ENCODE measurements at regions not wholly inside any gene's neighbourhood (a gene's known extent, or its start where the extent isn't known, plus 50 kb on each side); places are given as distances from the start of the nearest gene placed in this dataset.
"Not testable (repeated sequence)": the region's sequence is repeated elsewhere in the genome, so short reads cannot be mapped to it uniquely, and the experiment has no call there.

GRCh38 chr6:141562186-141562811, 570.4 kb upstream of the GJE1 start:
- peak; percentile 63 for DNase-seq

GRCh38 chr6:141561154-141561553, 571.6 kb upstream of the GJE1 start:
- DNase-seq = no peak

GRCh38 chr6:141552463-141552862, 580.3 kb upstream of the GJE1 start:
- DNase-seq = no peak

- DNase-seq = no peak
These were observed 580.7 kb upstream of the GJE1 start for GRCh38 chr6:141552031-141552430.

- no peak for DNase-seq
These were observed 581.4 kb upstream of the GJE1 start for GRCh38 chr6:141551318-141551717.

GRCh38 chr6:141550471-141550870, 582.3 kb upstream of the GJE1 start:
- no peak for DNase-seq

- no peak for DNase-seq
These were observed 583.8 kb upstream of the GJE1 start for GRCh38 chr6:141548966-141549365.

GRCh38 chr6:141541581-141542324, 591.0 kb upstream of the GJE1 start:
- no peak for DNase-seq

- no peak for DNase-seq
These were observed 592.5 kb upstream of the GJE1 start for GRCh38 chr6:141540207-141540606.

GRCh38 chr6:141539617-141540016, 593.1 kb upstream of the GJE1 start:
- no peak for DNase-seq

- no peak for DNase-seq
These were observed 600.5 kb upstream of the GJE1 start for GRCh38 chr6:141532211-141532610.

- no peak for DNase-seq
These were observed 601.7 kb upstream of the GJE1 start for GRCh38 chr6:141531040-141531439.

GRCh38 chr6:141528596-141528995, 604.1 kb upstream of the GJE1 start:
- DNase-seq = no peak

- DNase-seq = no peak
These were observed 605.7 kb upstream of the GJE1 start for GRCh38 chr6:141526985-141527384.

- no peak for DNase-seq
These were observed 611.3 kb upstream of the GJE1 start for GRCh38 chr6:141521440-141521839.

- DNase-seq = no peak
These were observed 618.9 kb upstream of the GJE1 start for GRCh38 chr6:141513830-141514229.

- no peak for DNase-seq
These were observed 621.9 kb upstream of the GJE1 start for GRCh38 chr6:141510803-141511202.

- not testable (repeated sequence) for DNase-seq
These were observed 626.7 kb upstream of the GJE1 start for GRCh38 chr6:141506062-141506461.

GRCh38 chr6:141504318-141504717, 628.4 kb upstream of the GJE1 start:
- DNase-seq = not testable (repeated sequence)

GRCh38 chr6:141501616-141502015, 631.1 kb upstream of the GJE1 start:
- no peak for DNase-seq

GRCh38 chr6:141498977-141499376, 633.7 kb upstream of the GJE1 start:
- DNase-seq = no peak

- DNase-seq = no peak
These were observed 640.0 kb upstream of the GJE1 start for GRCh38 chr6:141492521-141493284.

- no peak for DNase-seq
These were observed 641.0 kb upstream of the GJE1 start for GRCh38 chr6:141491684-141492083.

GRCh38 chr6:141490982-141491381, 641.7 kb upstream of the GJE1 start:
- no peak for DNase-seq

Measured in right forelimb (tissue), 1 donor.